GM12878 (cell line): ENCODE measurements at regions not wholly inside any gene's neighbourhood (a gene's known extent, or its start where the extent isn't known, plus 50 kb on each side); places are given as distances from the start of the nearest gene placed in this dataset.

ENCODE experiments used
- ATAC-seq: fragments of 200-7000 bp; cut with Tn5 transposase; 3 replicates; pipeline ENCODE4 v1.9.1; 2020; ENCODE audit warnings: mild to moderate bottlenecking, moderate library complexity
- BruUV-seq: library from RNA; stranded (reverse); fragments of 400-500 nt; replicated peaks from 2 replicates; lab custom pipeline; 2021; lab: Mats Ljungman, UMichigan
- CTCF ChIA-PET: fragments of 300-600 bp; sonication (Branson Sonifier 250); formaldehyde crosslinking; extraction: SDS; loops from one replicate; lab custom pipeline; 2021; ENCODE audit warnings: inconsistent platforms; lab: Yijun Ruan, JAX
- POLR2A ChIA-PET: fragments of 350-600 bp; formaldehyde crosslinking; extraction: SDS; loops from one replicate; lab custom pipeline; 2021; ENCODE audit warnings: inconsistent platforms; lab: Charles Lee
- RAD21 ChIA-PET: fragments of 300-600 bp; sonication (Branson Sonifier 250); formaldehyde crosslinking; loops from one replicate; lab custom pipeline; 2023; ENCODE audit warnings: antibody characterized with exemption; ENCODE audit not compliant: unreplicated experiment; lab: Charles Lee
- SMC1A ChIA-PET: fragments of 300-600 bp; sonication (Branson Sonifier 250); formaldehyde crosslinking; loops from one replicate; lab custom pipeline; 2023; ENCODE audit not compliant: unreplicated experiment, uncharacterized antibody; lab: Charles Lee
- DNase-seq: peaks from one replicate; pipeline ENCODE4 v3.0.0-alpha.2; 2011; ENCODE audit warnings: low read depth, low spot score
- FAIRE-seq: peaks from 3 replicates; lab custom pipeline; 2011; peaks lifted over from hg19 to GRCh38; lab: Jason Lieb, UNC
- H2AFZ ChIP-seq: 2 replicates; pipeline ENCODE4 v1.6.0; 2011; ENCODE audit warnings: low read depth, low read length, control low read depth; ENCODE audit not compliant: control insufficient read depth
- H3K27ac ChIP-seq: 2 replicates; pipeline ENCODE4 v1.5.1; 2011; ENCODE audit warnings: control low read depth; ENCODE audit not compliant: control insufficient read depth, insufficient read depth
- H3K27me3 ChIP-seq, 2 experiments: replicated peaks in 1 of 2; 2 replicates each; pipeline versions ENCODE4 v1.6.0 to v1.6.1; 2011; ENCODE audit warnings: low read length in 1 of 2; ENCODE audit not compliant: control insufficient read depth in 2 of 2, insufficient read depth in 2 of 2
- H3K36me3 ChIP-seq, 2 experiments: 2 replicates each; pipeline ENCODE4 v1.5.1; 2011; ENCODE audit warnings: low read length in 1 of 2; ENCODE audit not compliant: control insufficient read depth in 2 of 2, insufficient read depth in 2 of 2
- H3K4me1 ChIP-seq: 2 replicates; pipeline ENCODE4 v1.6.1; 2011; ENCODE audit warnings: mild to moderate bottlenecking, low read length, moderate library complexity, mixed read lengths; ENCODE audit not compliant: control insufficient read depth, insufficient read depth
- H3K4me2 ChIP-seq: 2 replicates; pipeline ENCODE4 v1.6.0; 2011; ENCODE audit warnings: control low read depth; ENCODE audit not compliant: control insufficient read depth, insufficient read depth
- H3K4me3 ChIP-seq: fragments of 200-600 bp; sonication (generic); 2 replicates; pipeline ENCODE4 v1.5.1; 2016
- H3K79me2 ChIP-seq: 2 replicates; pipeline ENCODE4 v1.6.0; 2011; ENCODE audit warnings: low read length; ENCODE audit not compliant: control insufficient read depth, insufficient read depth
- H3K9ac ChIP-seq: 2 replicates; pipeline ENCODE4 v1.8.0; 2011; ENCODE audit warnings: low read length, control low read depth, mixed read lengths; ENCODE audit not compliant: control insufficient read depth, insufficient read depth
- H3K9me3 ChIP-seq: replicated peaks from 3 replicates; pipeline ENCODE4 v1.5.1; 2011; ENCODE audit warnings: mild to moderate bottlenecking, low read length; ENCODE audit not compliant: control insufficient read depth, insufficient read depth
- H4K20me1 ChIP-seq: 2 replicates; pipeline ENCODE4 v1.6.0; 2011; ENCODE audit not compliant: control insufficient read depth, insufficient read depth
- ATF7 ChIP-seq: fragments of 450-650 bp; IDR thresholded peaks from 2 replicates; pipeline ENCODE4 v1.6.1; 2016; ENCODE audit warnings: low read depth, mild to moderate bottlenecking
- MTA2 ChIP-seq: fragments of 450-650 bp; IDR thresholded peaks from 2 replicates; pipeline ENCODE4 v1.6.1; 2016; ENCODE audit warnings: low read depth, mild to moderate bottlenecking, moderate library complexity
- MXI1 ChIP-seq: fragments of 150-350 bp; IDR thresholded peaks from 2 replicates; pipeline ENCODE4 v1.6.1; 2011; ENCODE audit warnings: low read depth, mild to moderate bottlenecking, inconsistent platforms, low read length, improper control_type of control experiment
- PAX8 ChIP-seq: fragments of 450-650 bp; IDR thresholded peaks from 2 replicates; pipeline ENCODE4 v1.6.1; 2017; ENCODE audit warnings: mild to moderate bottlenecking, moderate library complexity
- YY1 ChIP-seq: IDR thresholded peaks from 2 replicates; pipeline ENCODE4 v1.6.1; 2011; ENCODE audit warnings: low read depth, mild to moderate bottlenecking, low read length
- ZNF207 ChIP-seq: fragments of 450-650 bp; IDR thresholded peaks from 2 replicates; pipeline ENCODE4 v1.6.1; 2014; ENCODE audit warnings: antibody characterized with exemption, mild to moderate bottlenecking, borderline replicate concordance
- WGBS: methylation state at CpG from one replicate; pipeline ENCODE4 v1.1.6; 2016; ENCODE audit warnings: low lambda C conversion rate; ENCODE audit not compliant: insufficient replicate concordance, insufficient coverage; ENCODE audit errors: missing lambda C conversion rate; 5-methylcytosine and 5-hydroxymethylcytosine counted together
- in situ Hi-C: fragments of 300-500 bp; cut with MboI; formaldehyde crosslinking; loops from 9 replicates; pipeline ENCODE4 v1.14.3; 2018; ENCODE audit warnings: mixed read lengths
- intact Hi-C: fragments of 100-400 bp; cut with micrococcal nuclease; formaldehyde crosslinking; loops from one replicate; pipeline ENCODE4 v1.14.2; 2022; ENCODE audit not compliant: unreplicated experiment

GRCh38 chrX:120768681-120769080 lies 107.0 kb downstream of the CT47B1 start:
- WGBS, result 61% methylated on average over 2 of the region's 2 CpGs
- H3K27ac ChIP-seq, result no peak overlapping the region
- intact Hi-C loops, result no loop called here
- no peak overlapping the region for H3K4me3 ChIP-seq
- H3K9ac ChIP-seq, result no peak overlapping the region
- H3K4me2 ChIP-seq, result no peak overlapping the region
- CTCF ChIA-PET, result interaction anchor here (0.6 to 3.7 kb wide), 9 partner anchors 16 to 283 kb away, joined by 3 to 18 read pairs (median 5); no protein-coding TSS in a partner anchor
- DNase-seq, result no peak
- SMC1A ChIA-PET, result interaction anchor here (1.2 to 3.5 kb wide), 4 partner anchors 17 to 104 kb away, joined by 3 to 11 read pairs (median 10); no protein-coding TSS in a partner anchor
- FAIRE-seq, result no peak
- H3K36me3 ChIP-seq, result no peaks in the 10 kb centered on the region
- ATAC-seq, result no peak
- H3K79me2 ChIP-seq, result no peaks in the 10 kb centered on the region
- H3K9me3 ChIP-seq, result no peaks in the 10 kb centered on the region
- H3K4me1 ChIP-seq, result no peaks in the 10 kb centered on the region
- in situ Hi-C loops, result loop anchor here (25.0 kb wide), 1 partner anchor 256 kb away; no protein-coding TSS in a partner anchor
- TF ChIP-seq MTA2 (no peak), ATF7 (no peak), MXI1 (no peak)
- TF ChIP-seq, all 136 proteins: peak for 0
- Histone ChIP-seq H2AFZ (no peak overlapping the region), H3K27me3 (no peaks in the 10 kb centered on the region), H4K20me1 (no peaks in the 10 kb centered on the region)
- RAD21 ChIA-PET, result interaction anchor here (0.9 to 1.7 kb wide), 4 partner anchors 16 to 270 kb away, joined by 3 to 5 read pairs (median 4); no protein-coding TSS in a partner anchor
- BruUV-seq, result no TSS peak
- POLR2A ChIA-PET, result no interaction called here

- 10% methylated on average over 1 of the region's 1 CpG for WGBS
- H3K9me3 ChIP-seq, result no peaks in the 10 kb centered on the region
- no peak overlapping the region for H3K27ac ChIP-seq
- no TSS peak for BruUV-seq
- no peaks in the 10 kb centered on the region for H3K27me3 ChIP-seq
- no peaks in the 10 kb centered on the region for H3K4me1 ChIP-seq
- SMC1A ChIA-PET, result interaction anchor here (1.2 to 3.5 kb wide), 3 partner anchors 17 to 104 kb away, joined by 3 to 11 read pairs (median 9); no protein-coding TSS in a partner anchor
- no peak overlapping the region for H3K9ac ChIP-seq
- CTCF ChIA-PET, result interaction anchor here (0.6 to 3.7 kb wide), 2 partner anchors 26 to 104 kb away, joined by 3 to 18 read pairs; no protein-coding TSS in a partner anchor
- TF ChIP-seq PAX8, result no peak
- TF ChIP-seq YY1, result no peak
- TF ChIP-seq ZNF207, result no peak
- POLR2A ChIA-PET, result no interaction called here
- RAD21 ChIA-PET, result interaction anchor here (0.9 to 1.7 kb wide), 3 partner anchors 19 to 269 kb away, joined by 3 to 5 read pairs (median 4); no protein-coding TSS in a partner anchor
- no peaks in the 10 kb centered on the region for H4K20me1 ChIP-seq
- FAIRE-seq (no peak), ATAC-seq (no peak), DNase-seq (no peak)
- H3K79me2 ChIP-seq, result no peaks in the 10 kb centered on the region
- no peak overlapping the region for H3K4me2 ChIP-seq
- no peak overlapping the region for H2AFZ ChIP-seq
- no peaks in the 10 kb centered on the region for H3K36me3 ChIP-seq
- H3K4me3 ChIP-seq, result no peak overlapping the region
- intact Hi-C loops (no loop called here), in situ Hi-C loops (loop anchor here (25.0 kb wide), 1 partner anchor 256 kb away; no protein-coding TSS in a partner anchor)
Measured at GRCh38 chrX:120768254-120768653, 107.4 kb downstream of the CT47B1 start.
